Prostate gland (tissue), 2 donors: ENCODE measurements at regions not wholly inside any gene's neighbourhood (a gene's known extent, or its start where the extent isn't known, plus 50 kb on each side); places are given as distances from the start of the nearest gene placed in this dataset.

Source experiments
- CTCF ChIP-seq, 4 experiments: fragments of 200-600 bp in 2 of 4; fragments of 450-650 bp in 2 of 4; sonication (generic) in 2 of 4; IDR thresholded peaks; 1 replicate in 3 of 4; 2 replicates in 1 of 4; pipeline ENCODE4 v1.5.1; 2016 to 2019; ENCODE audit warnings: antibody characterized with exemption in 4 of 4, mild to moderate bottlenecking in 2 of 4, moderate library complexity in 2 of 4
- POLR2A ChIP-seq: fragments of 450-650 bp; IDR thresholded peaks from one replicate; pipeline ENCODE4 v1.6.1; 2016; ENCODE audit warnings: antibody characterized with exemption, mild to moderate bottlenecking
- POLR2AphosphoS5 ChIP-seq: sonication (generic); formaldehyde crosslinking; IDR thresholded peaks from one replicate; pipeline ENCODE4 v1.6.1; 2017; ENCODE audit warnings: antibody characterized with exemption

- TF ChIP-seq CTCF (IDR thresholded peaks at IDR 0.05) (no peak), POLR2A (no peak), POLR2AphosphoS5 (no peak)
Observed at GRCh38 chr6:154664287-154664686, 68.9 kb upstream of the SCAF8 start.
